ENCODE measurements at regions not wholly inside any gene's neighbourhood (a gene's known extent, or its start where the extent isn't known, plus 50 kb on each side); places are given as distances from the start of the nearest gene placed in this dataset.

- Histone ChIP-seq H3K27me3 (ENCODE audit: control insufficient read depth, insufficient read depth, low read length) (no peaks in the 10 kb centered on the region), H3K4me2 (ENCODE audit: low read length) (no peak overlapping the region), H3K4me1 (no peaks in the 10 kb centered on the region), H3K9me3 (ENCODE audit: control insufficient read depth, low read length) (no peaks in the 10 kb centered on the region), H2AFZ (no peak overlapping the region), H3K4me3 (ENCODE audit: low read depth, low read length) (no peak overlapping the region), H3K79me2 (no peaks in the 10 kb centered on the region), H3K9ac (no peak overlapping the region), H3K36me3 (ENCODE audit: control insufficient read depth, insufficient read depth, low read length) (no peaks in the 10 kb centered on the region), H3K27ac (no peak overlapping the region)
- TF ChIP-seq, protein P1, sequence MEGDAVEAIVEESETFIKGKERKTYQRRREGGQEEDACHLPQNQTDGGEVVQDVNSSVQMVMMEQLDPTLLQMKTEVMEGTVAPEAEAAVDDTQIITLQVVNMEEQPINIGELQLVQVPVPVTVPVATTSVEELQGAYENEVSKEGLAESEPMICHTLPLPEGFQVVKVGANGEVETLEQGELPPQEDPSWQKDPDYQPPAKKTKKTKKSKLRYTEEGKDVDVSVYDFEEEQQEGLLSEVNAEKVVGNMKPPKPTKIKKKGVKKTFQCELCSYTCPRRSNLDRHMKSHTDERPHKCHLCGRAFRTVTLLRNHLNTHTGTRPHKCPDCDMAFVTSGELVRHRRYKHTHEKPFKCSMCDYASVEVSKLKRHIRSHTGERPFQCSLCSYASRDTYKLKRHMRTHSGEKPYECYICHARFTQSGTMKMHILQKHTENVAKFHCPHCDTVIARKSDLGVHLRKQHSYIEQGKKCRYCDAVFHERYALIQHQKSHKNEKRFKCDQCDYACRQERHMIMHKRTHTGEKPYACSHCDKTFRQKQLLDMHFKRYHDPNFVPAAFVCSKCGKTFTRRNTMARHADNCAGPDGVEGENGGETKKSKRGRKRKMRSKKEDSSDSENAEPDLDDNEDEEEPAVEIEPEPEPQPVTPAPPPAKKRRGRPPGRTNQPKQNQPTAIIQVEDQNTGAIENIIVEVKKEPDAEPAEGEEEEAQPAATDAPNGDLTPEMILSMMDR (IDR thresholded peaks at IDR 0.05): no peak
Measured at GRCh38 chr2:15788455-15788829, 151.9 kb upstream of the MYCN start.

- TF ChIP-seq, protein P1 (IDR thresholded peaks at IDR 0.05): no peak
- Histone ChIP-seq H3K4me3 (ENCODE audit: low read depth, low read length) (no peak overlapping the region), H3K9ac (no peak overlapping the region), H3K27me3 (ENCODE audit: control insufficient read depth, insufficient read depth, low read length) (no peaks in the 10 kb centered on the region), H2AFZ (no peak overlapping the region), H3K4me2 (ENCODE audit: low read length) (no peak overlapping the region), H3K79me2 (no peaks in the 10 kb centered on the region), H3K27ac (no peak overlapping the region), H3K9me3 (ENCODE audit: control insufficient read depth, low read length) (no peaks in the 10 kb centered on the region), H3K36me3 (ENCODE audit: control insufficient read depth, insufficient read depth, low read length) (no peaks in the 10 kb centered on the region), H3K4me1 (no peaks in the 10 kb centered on the region)
Measured at GRCh38 chr2:15788830-15789229, 151.5 kb upstream of the MYCN start.

DNA sequence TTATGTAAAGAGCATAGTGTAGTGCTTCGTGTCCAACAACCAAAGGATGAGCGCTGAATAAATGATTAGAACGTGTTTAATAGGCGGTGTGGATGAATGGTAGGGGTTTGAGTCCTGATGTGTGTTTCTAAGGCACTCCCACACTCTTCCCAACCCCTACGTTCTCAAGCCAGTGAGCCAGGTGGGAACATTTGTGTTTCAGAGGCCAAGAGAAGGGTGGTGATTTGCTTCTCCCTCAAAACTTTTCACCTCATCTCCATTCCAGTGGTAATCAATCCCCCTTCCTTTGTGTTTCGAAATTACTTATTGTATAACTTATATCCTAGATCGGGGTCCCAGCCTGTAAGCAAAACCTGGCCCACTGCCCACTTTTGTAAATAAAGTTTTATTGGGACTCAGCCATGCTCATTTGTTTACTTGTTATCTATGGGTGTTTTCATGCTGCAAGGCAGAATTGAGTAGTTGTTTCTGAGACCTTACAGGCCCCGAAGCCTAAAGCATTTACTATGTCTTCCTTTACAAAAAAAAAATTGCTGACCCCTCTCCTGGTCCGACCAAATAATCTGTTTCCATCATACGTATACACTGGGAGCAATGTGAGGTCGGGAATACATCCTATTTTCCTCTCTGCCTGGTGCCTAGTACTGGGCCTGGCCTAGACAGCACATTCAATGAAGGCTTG, 150.8 kb upstream of the MYCN start:
- Histone ChIP-seq H3K9me3 (ENCODE audit: control insufficient read depth, low read length) (no peaks in the 10 kb centered on the region), H2AFZ (no peak overlapping the region), H3K9ac (no peak overlapping the region), H3K27ac (no peak overlapping the region), H3K36me3 (ENCODE audit: control insufficient read depth, insufficient read depth, low read length) (no peaks in the 10 kb centered on the region), H3K27me3 (ENCODE audit: control insufficient read depth, insufficient read depth, low read length) (no peaks in the 10 kb centered on the region), H3K4me3 (ENCODE audit: low read depth, low read length) (no peak overlapping the region), H3K79me2 (no peaks in the 10 kb centered on the region), H3K4me1 (no peaks in the 10 kb centered on the region), H3K4me2 (ENCODE audit: low read length) (no peak overlapping the region)
- TF ChIP-seq, protein P1 (IDR thresholded peaks at IDR 0.05): no peak

DNA sequence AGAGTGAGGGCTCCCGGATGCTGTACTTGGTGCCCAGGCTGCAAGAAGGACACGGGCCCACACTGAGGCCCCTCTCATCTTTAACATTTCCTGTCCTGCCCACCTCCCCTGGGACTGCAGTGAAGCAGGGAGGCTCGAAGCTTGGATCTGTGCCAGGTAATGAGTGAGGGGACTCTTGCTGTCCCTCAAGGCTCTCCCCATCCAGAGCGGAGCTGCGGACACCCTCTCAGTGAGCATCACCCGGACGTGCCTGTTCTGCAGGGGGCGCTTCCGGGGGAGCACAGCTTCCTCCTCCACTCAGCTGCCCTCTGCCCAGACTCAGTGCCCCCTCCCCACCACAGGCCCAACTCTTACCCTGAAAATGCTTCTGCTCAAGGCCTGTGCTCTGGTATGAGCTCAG, 150.0 kb upstream of the MYCN start:
- no peaks in the 10 kb centered on the region for H3K79me2 ChIP-seq
- H3K36me3 ChIP-seq (ENCODE audit: control insufficient read depth, insufficient read depth, low read length): no peaks in the 10 kb centered on the region
- H3K27me3 ChIP-seq (ENCODE audit: control insufficient read depth, insufficient read depth, low read length): no peaks in the 10 kb centered on the region
- H3K9ac ChIP-seq: no peak overlapping the region
- H3K9me3 ChIP-seq (ENCODE audit: control insufficient read depth, low read length): no peaks in the 10 kb centered on the region
- H3K27ac ChIP-seq: no peak overlapping the region
- H2AFZ ChIP-seq: no peak overlapping the region
- TF ChIP-seq, protein P1 (IDR thresholded peaks at IDR 0.05): no peak
- no peaks in the 10 kb centered on the region for H3K4me1 ChIP-seq
- no peak overlapping the region for H3K4me3 ChIP-seq (ENCODE audit: low read depth, low read length)
- H3K4me2 ChIP-seq (ENCODE audit: low read length): no peak overlapping the region

GRCh38 chr2:15790838-15791237, 149.5 kb upstream of the MYCN start:
- no peak overlapping the region for H3K9ac ChIP-seq
- H3K4me1 ChIP-seq: no peaks in the 10 kb centered on the region
- H3K79me2 ChIP-seq: no peaks in the 10 kb centered on the region
- no peaks in the 10 kb centered on the region for H3K36me3 ChIP-seq (ENCODE audit: control insufficient read depth, insufficient read depth, low read length)
- no peak overlapping the region for H3K4me3 ChIP-seq (ENCODE audit: low read depth, low read length)
- no peak overlapping the region for H3K27ac ChIP-seq
- no peaks in the 10 kb centered on the region for H3K9me3 ChIP-seq (ENCODE audit: control insufficient read depth, low read length)
- TF ChIP-seq, protein P1 (IDR thresholded peaks at IDR 0.05): no peak
- H2AFZ ChIP-seq: no peak overlapping the region
- H3K4me2 ChIP-seq (ENCODE audit: low read length): no peak overlapping the region
- H3K27me3 ChIP-seq (ENCODE audit: control insufficient read depth, insufficient read depth, low read length): no peaks in the 10 kb centered on the region
